Muscle of leg (tissue), 3 donors: ENCODE measurements at regions not wholly inside any gene's neighbourhood (a gene's known extent, or its start where the extent isn't known, plus 50 kb on each side); places are given as distances from the start of the nearest gene placed in this dataset.

ENCODE experiments used
- DNase-seq: peaks from one replicate; pipeline ENCODE4 v3.0.0; 2013
- H3K27ac ChIP-seq: one replicate; pipeline ENCODE4 v1.5.1; 2013; ENCODE audit warnings: mild to moderate bottlenecking, low read length, control low read depth
- H3K27me3 ChIP-seq: one replicate; pipeline ENCODE4 v1.6.1; 2013; ENCODE audit warnings: low read length; ENCODE audit not compliant: control insufficient read depth, insufficient read depth
- H3K36me3 ChIP-seq: one replicate; pipeline ENCODE4 v1.6.1; 2013; ENCODE audit warnings: low read length; ENCODE audit not compliant: control insufficient read depth, insufficient read depth
- H3K4me1 ChIP-seq: one replicate; pipeline ENCODE4 v1.6.1; 2013; ENCODE audit warnings: low read length; ENCODE audit not compliant: control insufficient read depth, insufficient read depth
- H3K4me3 ChIP-seq: one replicate; pipeline ENCODE4 v1.5.1; 2013; ENCODE audit warnings: low read length, control low read depth
- H3K9me3 ChIP-seq: replicated peaks from 2 replicates; pipeline ENCODE4 v1.6.1; 2013; ENCODE audit warnings: low read depth, low read length; ENCODE audit not compliant: control insufficient read depth
- WGBS: methylation state at CpG from one replicate; pipeline ENCODE4 v1.1.5; 2013; ENCODE audit warnings: missing lambda C conversion rate; ENCODE audit not compliant: insufficient coverage; 5-methylcytosine and 5-hydroxymethylcytosine counted together

GRCh38 chr12:85529896-85530295 is 249.9 kb downstream of the ALX1 start:
- Histone ChIP-seq H3K9me3 (no peaks in the 10 kb centered on the region), H3K27me3 (no peaks in the 10 kb centered on the region), H3K36me3 (no peaks in the 10 kb centered on the region), H3K27ac (no peak overlapping the region), H3K4me3 (no peak overlapping the region), H3K4me1 (no peaks in the 10 kb centered on the region)
- no CpG with 5 or more reads among the region's 1 CpG for WGBS
- DNase-seq: no peak

- no peaks in the 10 kb centered on the region for H3K36me3 ChIP-seq
- H3K27ac ChIP-seq: no peak overlapping the region
- no peak for DNase-seq
- H3K27me3 ChIP-seq: no peaks in the 10 kb centered on the region
- WGBS: no CpG with 5 or more reads among the region's 4 CpGs
- no peaks in the 10 kb centered on the region for H3K4me1 ChIP-seq
- H3K9me3 ChIP-seq: no peaks in the 10 kb centered on the region
- no peak overlapping the region for H3K4me3 ChIP-seq
Observed at GRCh38 chr12:85530456-85530855, 250.4 kb downstream of the ALX1 start.

GRCh38 chr12:85531341-85531740 is 251.3 kb downstream of the ALX1 start:
- Histone ChIP-seq H3K36me3 (no peaks in the 10 kb centered on the region), H3K4me3 (no peak overlapping the region), H3K27ac (no peak overlapping the region), H3K27me3 (no peaks in the 10 kb centered on the region), H3K9me3 (no peaks in the 10 kb centered on the region), H3K4me1 (no peaks in the 10 kb centered on the region)
- WGBS: no CpG with 5 or more reads among the region's 1 CpG
- no peak for DNase-seq

- no peak for DNase-seq
- Histone ChIP-seq H3K4me3 (no peak overlapping the region), H3K36me3 (no peaks in the 10 kb centered on the region), H3K27ac (no peak overlapping the region), H3K9me3 (no peaks in the 10 kb centered on the region), H3K4me1 (no peaks in the 10 kb centered on the region), H3K27me3 (no peaks in the 10 kb centered on the region)
- WGBS: no CpG with 5 or more reads among the region's 2 CpGs
Observed at GRCh38 chr12:85549640-85550039, 269.6 kb downstream of the ALX1 start.

GRCh38 chr12:85550924-85551323 is 270.9 kb downstream of the ALX1 start:
- no peak for DNase-seq
- Histone ChIP-seq H3K4me1 (no peaks in the 10 kb centered on the region), H3K9me3 (no peaks in the 10 kb centered on the region), H3K27ac (no peak overlapping the region), H3K27me3 (no peaks in the 10 kb centered on the region), H3K4me3 (no peak overlapping the region), H3K36me3 (no peaks in the 10 kb centered on the region)
- 33% methylated on average over 1 of the region's 2 CpGs for WGBS

- Histone ChIP-seq H3K27me3 (no peaks in the 10 kb centered on the region), H3K27ac (no peak overlapping the region), H3K9me3 (no peaks in the 10 kb centered on the region), H3K4me3 (no peak overlapping the region), H3K36me3 (no peaks in the 10 kb centered on the region), H3K4me1 (no peaks in the 10 kb centered on the region)
- DNase-seq: no peak
- no CpG with 5 or more reads among the region's 3 CpGs for WGBS
Observed at GRCh38 chr12:85552461-85552860, 272.4 kb downstream of the ALX1 start.

- H3K4me3 ChIP-seq: no peak overlapping the region
- H3K9me3 ChIP-seq: no peaks in the 10 kb centered on the region
- no CpG with 5 or more reads among the region's 1 CpG for WGBS
- no peaks in the 10 kb centered on the region for H3K4me1 ChIP-seq
- no peaks in the 10 kb centered on the region for H3K36me3 ChIP-seq
- no peak overlapping the region for H3K27ac ChIP-seq
- no peak for DNase-seq
- no peaks in the 10 kb centered on the region for H3K27me3 ChIP-seq
Observed at GRCh38 chr12:85557850-85558249, 277.8 kb downstream of the ALX1 start.

- H3K4me1 ChIP-seq: no peaks in the 10 kb centered on the region
- no peak overlapping the region for H3K27ac ChIP-seq
- no peak overlapping the region for H3K4me3 ChIP-seq
- DNase-seq: no peak
- no peaks in the 10 kb centered on the region for H3K36me3 ChIP-seq
- no peaks in the 10 kb centered on the region for H3K27me3 ChIP-seq
- no peaks in the 10 kb centered on the region for H3K9me3 ChIP-seq
Observed at GRCh38 chr12:85558684-85559083, 277.5 kb downstream of the RASSF9 start.

- Histone ChIP-seq H3K27ac (no peak overlapping the region), H3K4me3 (no peak overlapping the region), H3K4me1 (no peaks in the 10 kb centered on the region), H3K27me3 (no peaks in the 10 kb centered on the region), H3K36me3 (no peaks in the 10 kb centered on the region), H3K9me3 (no peaks in the 10 kb centered on the region)
- no CpG with 5 or more reads among the region's 2 CpGs for WGBS
- DNase-seq: no peak
Observed at GRCh38 chr12:85559127-85559526, 277.1 kb downstream of the RASSF9 start.

- H3K4me3 ChIP-seq: no peak overlapping the region
- H3K27me3 ChIP-seq: no peaks in the 10 kb centered on the region
- H3K9me3 ChIP-seq: no peaks in the 10 kb centered on the region
- H3K4me1 ChIP-seq: no peaks in the 10 kb centered on the region
- DNase-seq: no peak
- H3K36me3 ChIP-seq: no peaks in the 10 kb centered on the region
- H3K27ac ChIP-seq: no peak overlapping the region
Observed at GRCh38 chr12:85559536-85559935, 276.7 kb downstream of the RASSF9 start.

- no CpG with 5 or more reads among the region's 2 CpGs for WGBS
- Histone ChIP-seq H3K4me3 (no peak overlapping the region), H3K9me3 (no peaks in the 10 kb centered on the region), H3K36me3 (no peaks in the 10 kb centered on the region), H3K4me1 (no peaks in the 10 kb centered on the region), H3K27me3 (no peaks in the 10 kb centered on the region), H3K27ac (no peak overlapping the region)
- no peak for DNase-seq
Observed at GRCh38 chr12:85562765-85563164, 273.4 kb downstream of the RASSF9 start.
